DND-41 (cell line): ENCODE measurements at regions not wholly inside any gene's neighbourhood (a gene's known extent, or its start where the extent isn't known, plus 50 kb on each side); places are given as distances from the start of the nearest gene placed in this dataset.

Source experiments
- ATAC-seq: fragments of 200-7000 bp; cut with Tn5 transposase; 3 replicates; pipeline ENCODE4 v1.9.1; 2021; ENCODE audit warnings: low read depth; ENCODE audit not compliant: insufficient read depth
- DNase-seq: peaks from one replicate; pipeline ENCODE4 v3.0.0-alpha.2; 2020
- H2AFZ ChIP-seq: 2 replicates; pipeline ENCODE4 v1.6.0; 2012; ENCODE audit warnings: low read depth, low read length
- H3K27ac ChIP-seq: 2 replicates; pipeline ENCODE4 v1.5.1; 2012; ENCODE audit warnings: low read length, inconsistent platforms
- H3K27me3 ChIP-seq: fragments of 200-600 bp; sonication (generic); 2 replicates; pipeline ENCODE4 v1.6.0; 2012; ENCODE audit warnings: low read length, mild to moderate bottlenecking, inconsistent platforms; ENCODE audit not compliant: insufficient read depth, poor library complexity
- H3K36me3 ChIP-seq: 2 replicates; pipeline ENCODE4 v1.5.1; 2012; ENCODE audit warnings: low read length, inconsistent platforms; ENCODE audit not compliant: insufficient read depth
- H3K4me1 ChIP-seq: 2 replicates; pipeline ENCODE4 v1.5.1; 2012; ENCODE audit warnings: mild to moderate bottlenecking, low read length; ENCODE audit not compliant: insufficient read depth
- H3K4me2 ChIP-seq: 2 replicates; pipeline ENCODE4 v1.6.0; 2012; ENCODE audit warnings: mild to moderate bottlenecking, moderate library complexity, low read length, inconsistent platforms; ENCODE audit not compliant: insufficient read depth
- H3K4me3 ChIP-seq, 2 experiments: fragments of 200-600 bp in 1 of 2; shearing (Covaris generic) in 1 of 2; 2 replicates each; pipeline ENCODE4 v1.5.1; 2012 to 2016; ENCODE audit warnings: inconsistent platforms in 2 of 2, low read length in 2 of 2, mild to moderate bottlenecking in 2 of 2, low read depth in 1 of 2, moderate library complexity in 1 of 2
- H3K79me2 ChIP-seq: 2 replicates; pipeline ENCODE4 v1.6.0; 2012; ENCODE audit warnings: low read length, inconsistent platforms; ENCODE audit not compliant: insufficient read depth
- H3K9ac ChIP-seq: 2 replicates; pipeline ENCODE4 v1.6.0; 2012; ENCODE audit warnings: low read depth, mild to moderate bottlenecking, inconsistent platforms, low read length, moderate library complexity
- H3K9me3 ChIP-seq: 2 replicates; pipeline ENCODE4 v1.5.1; 2012; ENCODE audit warnings: low read length, moderate library complexity, mild to moderate bottlenecking, inconsistent platforms; ENCODE audit not compliant: insufficient read depth, severe bottlenecking
- H4K20me1 ChIP-seq: 2 replicates; pipeline ENCODE4 v1.6.0; 2012; ENCODE audit warnings: low read length; ENCODE audit not compliant: insufficient read depth
- CTCF ChIP-seq: IDR thresholded peaks from 2 replicates; pipeline ENCODE4 v1.5.1; 2012; ENCODE audit warnings: borderline replicate concordance, low read length, moderate library complexity, mild to moderate bottlenecking; ENCODE audit not compliant: poor library complexity, severe bottlenecking; ENCODE audit errors: extremely low read depth
- EZH2 ChIP-seq: IDR thresholded peaks from 3 replicates; pipeline ENCODE4 v1.6.1; 2012; ENCODE audit warnings: borderline replicate concordance, low read depth, mild to moderate bottlenecking, moderate library complexity, low read length, inconsistent platforms; ENCODE audit not compliant: severe bottlenecking

GRCh38 chr10:10833955-10834354, 183.7 kb upstream of the CELF2 start:
- Histone ChIP-seq H2AFZ (no peak overlapping the region), H4K20me1 (no peaks in the 10 kb centered on the region), H3K27ac (no peak overlapping the region), H3K4me1 (no peaks in the 10 kb centered on the region), H3K79me2 (no peaks in the 10 kb centered on the region), H3K4me3 (no peak overlapping the region), H3K4me2 (no peak overlapping the region), H3K36me3 (no peaks in the 10 kb centered on the region), H3K9me3 (no peaks in the 10 kb centered on the region), H3K9ac (no peak overlapping the region), H3K27me3 (no peaks in the 10 kb centered on the region)
- no peak for DNase-seq
- TF ChIP-seq EZH2, result no peak
- TF ChIP-seq CTCF, result no peak
- ATAC-seq, result no peak

GRCh38 chr10:10844251-10844650, 173.4 kb upstream of the CELF2 start:
- Histone ChIP-seq H3K36me3 (no peaks in the 10 kb centered on the region), H3K4me3 (no peak overlapping the region), H3K9ac (no peak overlapping the region), H3K4me1 (no peaks in the 10 kb centered on the region), H2AFZ (no peak overlapping the region), H3K4me2 (no peak overlapping the region), H3K27me3 (peaks cover 10% of the 10 kb centered on the region), H3K9me3 (no peaks in the 10 kb centered on the region), H4K20me1 (no peaks in the 10 kb centered on the region), H3K79me2 (no peaks in the 10 kb centered on the region), H3K27ac (no peak overlapping the region)
- no peak for ATAC-seq
- TF ChIP-seq CTCF (no peak), EZH2 (no peak)
- DNase-seq, result no peak

GRCh38 chr10:10845185-10845584, 172.5 kb upstream of the CELF2 start:
- no peak for DNase-seq
- Histone ChIP-seq H3K4me2 (no peak overlapping the region), H3K4me1 (no peaks in the 10 kb centered on the region), H4K20me1 (no peaks in the 10 kb centered on the region), H3K79me2 (no peaks in the 10 kb centered on the region), H2AFZ (no peak overlapping the region), H3K4me3 (no peak overlapping the region), H3K27me3 (peaks cover 10% of the 10 kb centered on the region), H3K36me3 (no peaks in the 10 kb centered on the region), H3K27ac (no peak overlapping the region), H3K9ac (no peak overlapping the region), H3K9me3 (no peaks in the 10 kb centered on the region)
- TF ChIP-seq EZH2 (no peak), CTCF (no peak)
- ATAC-seq, result no peak
